Esophagus squamous epithelium (tissue), 5 donors: ENCODE measurements at regions not wholly inside any gene's neighbourhood (a gene's known extent, or its start where the extent isn't known, plus 50 kb on each side); places are given as distances from the start of the nearest gene placed in this dataset.

Experiments
- DNase-seq: peaks from one replicate; lab custom pipeline; 2025; lab: John Stamatoyannopoulos, UW
- H3K27ac ChIP-seq, 4 donors: fragments of 200-600 bp; sonication (generic); one replicate each; pipeline ENCODE4 v1.5.1; 2016 to 2019; ENCODE audit warnings: mild to moderate bottlenecking in 1 of 4
- H3K27me3 ChIP-seq, 4 donors: fragments of 200-600 bp; sonication (generic); 1 replicate in 3 of 4; 2 replicates in 1 of 4; pipeline versions ENCODE4 v1.5.1 to v1.6.0; 2017 to 2021; ENCODE audit warnings: antibody characterized with exemption in 1 of 4
- H3K36me3 ChIP-seq, 3 donors: fragments of 200-600 bp; sonication (generic); one replicate each; pipeline ENCODE4 v1.5.1; 2016 to 2019
- H3K4me1 ChIP-seq, 3 donors: fragments of 200-600 bp; sonication (generic); one replicate each; pipeline ENCODE4 v1.5.1; 2017 to 2019
- H3K4me3 ChIP-seq, 4 donors: fragments of 200-600 bp; sonication (generic); 1 replicate in 3 of 4; 2 replicates in 1 of 4; pipeline ENCODE4 v1.5.1; 2016 to 2019; ENCODE audit warnings: mild to moderate bottlenecking in 2 of 4, moderate library complexity in 1 of 4
- H3K9me3 ChIP-seq, 3 donors: fragments of 200-600 bp; sonication (generic); one replicate each; pipeline ENCODE4 v1.5.1; 2016 to 2019
- CTCF ChIP-seq, 6 experiments: fragments of 450-650 bp in 4 of 6; fragments of 200-600 bp in 2 of 6; sonication (generic) in 2 of 6; IDR thresholded peaks; one replicate each; pipeline ENCODE4 v1.5.1; 2016 to 2019; ENCODE audit warnings: antibody characterized with exemption in 6 of 6, mild to moderate bottlenecking in 4 of 6, moderate library complexity in 4 of 6
- POLR2A ChIP-seq, 4 donors: fragments of 450-650 bp; IDR thresholded peaks; one replicate each; pipeline ENCODE4 v1.6.1; 2017; ENCODE audit warnings: antibody characterized with exemption in 4 of 4, mild to moderate bottlenecking in 4 of 4, moderate library complexity in 3 of 4
- WGBS, 2 donors: methylation state at CpG; one replicate each; pipeline ENCODE4 v1.1.5; 2018; 5-methylcytosine and 5-hydroxymethylcytosine counted together
- intact Hi-C: fragments of 100-400 bp; cut with DNase I; formaldehyde crosslinking; loops from one replicate; pipeline ENCODE4 v1.15.0; 2022
- donor health status: DM: yes; HTN: yes; CAD: no.

GRCh38 chr5:33334829-33335228, 105.9 kb upstream of the TARS1 start:
- TF ChIP-seq CTCF (IDR thresholded peaks at IDR 0.05) = no peak
- no peak for TF ChIP-seq POLR2A (IDR thresholded peaks at IDR 0.05)
- Histone ChIP-seq H3K4me1 (peaks cover 0 to 50% (median 17%) of the 10 kb centered on the region in 3 donors), H3K36me3 (no peaks in the 10 kb centered on the region), H3K4me3 (no peak overlapping the region), H3K27me3 (no peaks in the 10 kb centered on the region), H3K27ac (no peak overlapping the region), H3K9me3 (no peaks in the 10 kb centered on the region)
- 35 to 61% methylated on average over 1 of the region's 1 CpG for WGBS, 2 donors
- intact Hi-C loops = no loop called here
- no peak for DNase-seq

GRCh38 chr5:33336891-33337636, 103.7 kb upstream of the TARS1 start:
- Histone ChIP-seq H3K27ac (peak overlapping the region; percentile 16 to 64 (median 52)), H3K4me3 (no peak overlapping the region), H3K27me3 (no peaks in the 10 kb centered on the region), H3K9me3 (no peaks in the 10 kb centered on the region), H3K4me1 (peaks cover 0 to 40% (median 11%) of the 10 kb centered on the region in 3 donors), H3K36me3 (no peaks in the 10 kb centered on the region)
- no peak for TF ChIP-seq POLR2A (IDR thresholded peaks at IDR 0.05)
- no peak for TF ChIP-seq CTCF (IDR thresholded peaks at IDR 0.05)
- WGBS, 2 donors = 24 to 39% methylated on average over 4 of the region's 4 CpGs
- DNase-seq = no peak
- intact Hi-C loops = no loop called here

GRCh38 chr5:33337637-33337992, 103.2 kb upstream of the TARS1 start:
- H3K27ac ChIP-seq = peak overlapping the region; percentile 16 to 64 (median 52)
- intact Hi-C loops = no loop called here
- WGBS, 2 donors = 17 to 21% methylated on average over 2 of the region's 2 CpGs
- DNase-seq = no peak
- H3K9me3 ChIP-seq = no peaks in the 10 kb centered on the region
- no peak for TF ChIP-seq CTCF (IDR thresholded peaks at IDR 0.05)
- no peak for TF ChIP-seq POLR2A (IDR thresholded peaks at IDR 0.05)
- H3K4me3 ChIP-seq = no peak overlapping the region
- H3K4me1 ChIP-seq = peaks cover 0 to 40% (median 10%) of the 10 kb centered on the region in 3 donors
- no peaks in the 10 kb centered on the region for H3K36me3 ChIP-seq
- H3K27me3 ChIP-seq = no peaks in the 10 kb centered on the region

GRCh38 chr5:33338336-33339110, 102.2 kb upstream of the TARS1 start:
- H3K27me3 ChIP-seq = no peaks in the 10 kb centered on the region
- TF ChIP-seq POLR2A (IDR thresholded peaks at IDR 0.05) (no peak), CTCF (IDR thresholded peaks at IDR 0.05) (peak in 1 of 6 experiments; percentile 33)
- peak overlapping the region in 1 of 4 donors; percentile 64 for H3K27ac ChIP-seq
- intact Hi-C loops = no loop called here
- no peaks in the 10 kb centered on the region for H3K9me3 ChIP-seq
- H3K4me3 ChIP-seq = no peak overlapping the region
- no peak for DNase-seq
- H3K4me1 ChIP-seq = peaks cover 0 to 40% (median 8%) of the 10 kb centered on the region in 3 donors
- WGBS, 2 donors = 87 to 89% methylated on average over 4 of the region's 4 CpGs
- H3K36me3 ChIP-seq = no peaks in the 10 kb centered on the region

GRCh38 chr5:33339413-33339812, 101.4 kb upstream of the TARS1 start:
- intact Hi-C loops = no loop called here
- H3K4me3 ChIP-seq = no peak overlapping the region
- H3K36me3 ChIP-seq = no peaks in the 10 kb centered on the region
- H3K9me3 ChIP-seq = no peaks in the 10 kb centered on the region
- TF ChIP-seq POLR2A (IDR thresholded peaks at IDR 0.05) (no peak), CTCF (IDR thresholded peaks at IDR 0.05) (no peak)
- no peak for DNase-seq
- peaks cover 0 to 39% (median 8%) of the 10 kb centered on the region in 3 donors for H3K4me1 ChIP-seq
- no peaks in the 10 kb centered on the region for H3K27me3 ChIP-seq
- no peak overlapping the region for H3K27ac ChIP-seq
